A673 (cell line): ENCODE measurements at regions not wholly inside any gene's neighbourhood (a gene's known extent, or its start where the extent isn't known, plus 50 kb on each side); places are given as distances from the start of the nearest gene placed in this dataset.

Experiments
- BruUV-seq: library from RNA; stranded (reverse); fragments of 400-500 nt; replicated peaks from 2 replicates; lab custom pipeline; 2021; lab: Mats Ljungman, UMichigan
- CTCF ChIA-PET: fragments of 300-600 bp; sonication (Branson Sonifier 250); formaldehyde crosslinking; loops from one replicate; lab custom pipeline; 2022; ENCODE audit warnings: antibody characterized with exemption; lab: Charles Lee
- POLR2A ChIA-PET: fragments of 300-600 bp; sonication (Branson Sonifier 250); formaldehyde crosslinking; loops from one replicate; lab custom pipeline; 2022; ENCODE audit warnings: antibody characterized with exemption; ENCODE audit not compliant: low non-redundant PET; lab: Charles Lee
- DNase-seq: peaks from one replicate; pipeline ENCODE4 v3.0.0-alpha.2; 2015; ENCODE audit warnings: low spot score
- H3K27ac ChIP-seq: fragments of 200-600 bp; sonication (generic); 2 replicates; pipeline ENCODE4 v1.5.1; 2016; ENCODE audit warnings: mixed run types, low read depth, mild to moderate bottlenecking, mixed read lengths, antibody characterized with exemption, low read length; ENCODE audit not compliant: poor library complexity, severe bottlenecking
- H3K27me3 ChIP-seq: fragments of 200-600 bp; sonication (generic); replicated peaks from 2 replicates; pipeline ENCODE4 v1.6.1; 2017; ENCODE audit warnings: mixed run types, low read depth, mild to moderate bottlenecking, mixed read lengths, antibody characterized with exemption, low read length; ENCODE audit not compliant: insufficient read depth, poor library complexity
- H3K36me3 ChIP-seq: fragments of 200-600 bp; sonication (generic); 2 replicates; pipeline ENCODE4 v1.6.1; 2016; ENCODE audit warnings: mixed run types, mild to moderate bottlenecking, mixed read lengths, antibody characterized with exemption, low read length; ENCODE audit not compliant: insufficient read depth, poor library complexity, severe bottlenecking
- H3K4me1 ChIP-seq: fragments of 200-600 bp; sonication (generic); 2 replicates; pipeline ENCODE4 v1.6.1; 2017; ENCODE audit warnings: mixed run types, mild to moderate bottlenecking, mixed read lengths, antibody characterized with exemption, low read length; ENCODE audit not compliant: insufficient read depth, poor library complexity, severe bottlenecking
- H3K4me3 ChIP-seq: fragments of 200-600 bp; sonication (generic); 2 replicates; pipeline ENCODE4 v1.5.1; 2016; ENCODE audit warnings: low read depth, mixed run types, mild to moderate bottlenecking, mixed read lengths, low read length; ENCODE audit not compliant: poor library complexity, severe bottlenecking
- H3K9me3 ChIP-seq: fragments of 200-600 bp; sonication (generic); 2 replicates; pipeline ENCODE4 v1.6.1; 2016; ENCODE audit warnings: mixed run types, low read depth, mild to moderate bottlenecking, mixed read lengths, antibody characterized with exemption, low read length; ENCODE audit not compliant: poor library complexity, severe bottlenecking
- EZH2 ChIP-seq: fragments of 200-600 bp; sonication (generic); IDR thresholded peaks from 2 replicates; pipeline ENCODE4 v1.6.1; 2017; ENCODE audit warnings: borderline replicate concordance, low read depth, mild to moderate bottlenecking, mixed read lengths, antibody characterized with exemption, low read length; ENCODE audit not compliant: poor library complexity, severe bottlenecking
- intact Hi-C: fragments of 100-400 bp; cut with micrococcal nuclease; formaldehyde crosslinking; loops from one replicate; pipeline ENCODE4 v1.10.0; 2022; ENCODE audit not compliant: unreplicated experiment
- TF ChIP-seq, protein P1 (sequence below): fragments of 300-800, 200-600 bp; sonication (generic); conservative IDR thresholded peaks from 2 replicates; pipeline ENCODE4 v1.5.1; 2017; ENCODE audit warnings: low read depth, mild to moderate bottlenecking, antibody characterized with exemption, low read length, moderate library complexity, mixed read lengths

DNA sequence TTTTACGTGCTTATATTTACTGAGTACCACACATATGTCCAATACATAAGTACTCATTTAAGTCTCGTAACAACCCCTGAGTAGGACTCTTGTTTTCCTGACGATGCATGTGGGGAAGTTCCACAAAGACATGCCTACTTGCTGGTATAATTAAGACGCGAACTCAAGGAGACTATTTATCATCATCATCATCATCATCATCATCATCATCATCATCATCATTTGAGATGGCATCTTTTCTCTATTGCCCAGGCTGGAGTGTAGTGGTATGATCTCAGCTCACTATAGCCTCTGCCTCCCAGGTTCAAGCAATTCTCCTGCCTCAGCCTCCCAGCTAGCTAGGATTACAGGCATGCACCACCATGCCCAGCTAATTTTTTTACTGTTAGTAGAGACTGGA lies 809.9 kb upstream of the EEF2KMT start:
- intact Hi-C loops, result no loop called here
- Histone ChIP-seq H3K9me3 (no peaks in the 10 kb centered on the region), H3K27ac (no peak overlapping the region), H3K4me3 (no peak overlapping the region), H3K36me3 (no peaks in the 10 kb centered on the region), H3K27me3 (no peaks in the 10 kb centered on the region), H3K4me1 (no peaks in the 10 kb centered on the region)
- CTCF ChIA-PET, result no interaction called here
- POLR2A ChIA-PET, result no interaction called here
- BruUV-seq, result no TSS peak
- no peak for DNase-seq
- TF ChIP-seq EZH2, result no peak
- TF ChIP-seq, protein P1, sequence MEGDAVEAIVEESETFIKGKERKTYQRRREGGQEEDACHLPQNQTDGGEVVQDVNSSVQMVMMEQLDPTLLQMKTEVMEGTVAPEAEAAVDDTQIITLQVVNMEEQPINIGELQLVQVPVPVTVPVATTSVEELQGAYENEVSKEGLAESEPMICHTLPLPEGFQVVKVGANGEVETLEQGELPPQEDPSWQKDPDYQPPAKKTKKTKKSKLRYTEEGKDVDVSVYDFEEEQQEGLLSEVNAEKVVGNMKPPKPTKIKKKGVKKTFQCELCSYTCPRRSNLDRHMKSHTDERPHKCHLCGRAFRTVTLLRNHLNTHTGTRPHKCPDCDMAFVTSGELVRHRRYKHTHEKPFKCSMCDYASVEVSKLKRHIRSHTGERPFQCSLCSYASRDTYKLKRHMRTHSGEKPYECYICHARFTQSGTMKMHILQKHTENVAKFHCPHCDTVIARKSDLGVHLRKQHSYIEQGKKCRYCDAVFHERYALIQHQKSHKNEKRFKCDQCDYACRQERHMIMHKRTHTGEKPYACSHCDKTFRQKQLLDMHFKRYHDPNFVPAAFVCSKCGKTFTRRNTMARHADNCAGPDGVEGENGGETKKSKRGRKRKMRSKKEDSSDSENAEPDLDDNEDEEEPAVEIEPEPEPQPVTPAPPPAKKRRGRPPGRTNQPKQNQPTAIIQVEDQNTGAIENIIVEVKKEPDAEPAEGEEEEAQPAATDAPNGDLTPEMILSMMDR, result no peak

DNA sequence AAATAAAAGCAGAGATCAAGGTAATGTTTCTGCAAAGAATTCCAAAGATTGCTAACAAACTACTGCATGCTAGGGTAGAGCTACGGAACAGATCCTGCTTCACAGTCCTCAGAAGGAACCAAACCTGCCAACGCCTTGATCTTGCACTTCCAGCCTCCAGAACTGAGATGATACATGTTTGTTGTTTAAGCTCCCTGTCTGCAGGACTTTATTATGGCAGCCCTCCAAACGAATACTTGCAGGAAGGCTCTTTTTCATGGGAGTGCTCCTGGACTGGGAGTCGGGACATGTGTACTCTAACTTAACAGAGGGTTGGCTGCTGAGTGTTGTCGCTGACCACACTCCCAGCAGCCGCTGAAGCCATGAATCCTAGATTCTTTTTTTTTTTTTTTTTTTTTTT lies 808.8 kb upstream of the EEF2KMT start:
- H3K9me3 ChIP-seq, result no peaks in the 10 kb centered on the region
- no peak overlapping the region for H3K4me3 ChIP-seq
- intact Hi-C loops, result no loop called here
- no peaks in the 10 kb centered on the region for H3K27me3 ChIP-seq
- ChIA-PET CTCF (no interaction called here), POLR2A (no interaction called here)
- H3K36me3 ChIP-seq, result no peaks in the 10 kb centered on the region
- no peaks in the 10 kb centered on the region for H3K4me1 ChIP-seq
- no peak overlapping the region for H3K27ac ChIP-seq
- TF ChIP-seq EZH2, result no peak
- TF ChIP-seq, protein P1, result no peak
- BruUV-seq, result no TSS peak
- no peak for DNase-seq

DNA sequence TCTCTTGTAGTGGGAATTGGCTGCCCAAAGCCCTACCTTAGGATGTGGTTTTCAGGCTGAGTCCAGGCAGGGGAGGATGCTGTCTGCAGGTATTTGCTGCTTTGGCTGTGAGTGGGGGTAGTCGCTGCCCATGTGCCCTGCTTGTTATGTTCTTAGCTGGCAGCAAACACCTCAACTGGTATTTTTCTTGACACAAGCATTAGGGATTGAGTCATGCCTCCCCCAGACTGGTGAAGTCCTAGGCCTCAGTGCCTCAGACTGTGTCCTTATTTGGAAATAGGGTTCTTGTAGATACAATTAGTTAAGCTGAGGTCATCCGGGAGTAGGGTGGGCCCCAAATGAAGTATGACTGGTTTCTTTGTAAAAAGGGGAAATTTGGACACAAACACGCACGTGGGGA lies 808.3 kb upstream of the EEF2KMT start:
- BruUV-seq, result no TSS peak
- POLR2A ChIA-PET, result no interaction called here

More for the DNA sequence above, 808.3 kb upstream of the EEF2KMT start:
- Histone ChIP-seq H3K4me1 (no peaks in the 10 kb centered on the region), H3K4me3 (no peak overlapping the region), H3K9me3 (no peaks in the 10 kb centered on the region), H3K27me3 (no peaks in the 10 kb centered on the region), H3K27ac (no peak overlapping the region), H3K36me3 (no peaks in the 10 kb centered on the region)
- peak; percentile 5 for DNase-seq
- CTCF ChIA-PET, result no interaction called here
- intact Hi-C loops, result no loop called here
- no peak for TF ChIP-seq EZH2
- TF ChIP-seq, protein P1, result no peak
